ENCODE measurements at regions not wholly inside any gene's neighbourhood (a gene's known extent, or its start where the extent isn't known, plus 50 kb on each side); places are given as distances from the start of the nearest gene placed in this dataset.

GRCh38 chr21:15278279-15278678 lies 213.5 kb upstream of the NRIP1 start:
- TF ChIP-seq TCF7L2 (IDR thresholded peaks at IDR 0.05; ENCODE audit: low read depth, low read length), result no peak
- no peak for TF ChIP-seq POLR2AphosphoS5 (IDR thresholded peaks at IDR 0.05; ENCODE audit: low read depth, low read length)
- TF ChIP-seq CTCF (IDR thresholded peaks at IDR 0.05), result no peak
- ChIA-PET CTCF (no interaction called here), POLR2A (no interaction called here)
- H3K4me3 ChIP-seq (ENCODE audit: low read depth in 2 of 2, low read length in 2 of 2), result no peak overlapping the region
- H3K9me3 ChIP-seq (ENCODE audit: control insufficient read depth, insufficient read depth, low read depth, low read length), result no peaks in the 10 kb centered on the region
- no peak for DNase-seq (ENCODE audit: low read depth, low spot score)
- no peaks in the 10 kb centered on the region for H3K4me1 ChIP-seq (ENCODE audit: control insufficient read depth, insufficient read depth, low read length)
- no TSS peak for BruUV-seq (replicated peaks)
- intact Hi-C loops (cut with micrococcal nuclease; ENCODE audit: unreplicated experiment), result no loop called here
- in situ Hi-C loops (cut with HindIII; ENCODE audit: low pct_unique_long_range_greater_than_20kb, low sequenced_read_pairs), result no loop called here
- no peak for ATAC-seq
- H3K27me3 ChIP-seq (ENCODE audit: control insufficient read depth, insufficient read depth, low read length), result no peaks in the 10 kb centered on the region
- H3K27ac ChIP-seq (ENCODE audit: low read length), result no peak overlapping the region
- no peaks in the 10 kb centered on the region for H3K36me3 ChIP-seq (ENCODE audit: control insufficient read depth, insufficient read depth, low read length)

GRCh38 chr21:15278851-15279250 lies 214.1 kb upstream of the NRIP1 start:
- Histone ChIP-seq H3K27ac (ENCODE audit: low read length) (no peak overlapping the region), H3K4me1 (ENCODE audit: control insufficient read depth, insufficient read depth, low read length) (no peaks in the 10 kb centered on the region), H3K27me3 (ENCODE audit: control insufficient read depth, insufficient read depth, low read length) (no peaks in the 10 kb centered on the region), H3K4me3 (ENCODE audit: low read depth in 2 of 2, low read length in 2 of 2) (no peak overlapping the region), H3K9me3 (ENCODE audit: control insufficient read depth, insufficient read depth, low read depth, low read length) (no peaks in the 10 kb centered on the region), H3K36me3 (ENCODE audit: control insufficient read depth, insufficient read depth, low read length) (no peaks in the 10 kb centered on the region)
- no TSS peak for BruUV-seq (replicated peaks)
- ChIA-PET CTCF (no interaction called here), POLR2A (no interaction called here)
- no peak for ATAC-seq
- intact Hi-C loops (cut with micrococcal nuclease; ENCODE audit: unreplicated experiment), result no loop called here
- no peak for DNase-seq (ENCODE audit: low read depth, low spot score)
- no peak for TF ChIP-seq SIN3A (IDR thresholded peaks at IDR 0.05; ENCODE audit: borderline replicate concordance, insufficient read depth, low read depth, low read length)
- in situ Hi-C loops (cut with HindIII; ENCODE audit: low pct_unique_long_range_greater_than_20kb, low sequenced_read_pairs), result no loop called here

- Histone ChIP-seq H3K36me3 (ENCODE audit: control insufficient read depth, insufficient read depth, low read length) (no peaks in the 10 kb centered on the region), H3K27me3 (ENCODE audit: control insufficient read depth, insufficient read depth, low read length) (no peaks in the 10 kb centered on the region), H3K9me3 (ENCODE audit: control insufficient read depth, insufficient read depth, low read depth, low read length) (no peaks in the 10 kb centered on the region), H3K4me3 (ENCODE audit: low read depth in 2 of 2, low read length in 2 of 2) (no peak overlapping the region), H3K4me1 (ENCODE audit: control insufficient read depth, insufficient read depth, low read length) (no peaks in the 10 kb centered on the region), H3K27ac (ENCODE audit: low read length) (no peak overlapping the region)
- no peak for TF ChIP-seq REST (IDR thresholded peaks at IDR 0.05; ENCODE audit: insufficient read depth in 1 of 2, low read depth in 2 of 2, low read length in 1 of 2)
- no peak for TF ChIP-seq TCF7L2 (IDR thresholded peaks at IDR 0.05; ENCODE audit: low read depth, low read length)
- TF ChIP-seq POLR2AphosphoS5 (IDR thresholded peaks at IDR 0.05; ENCODE audit: low read depth, low read length), result no peak
- no peak for TF ChIP-seq CTCF (IDR thresholded peaks at IDR 0.05)
- TF ChIP-seq SIN3A (IDR thresholded peaks at IDR 0.05; ENCODE audit: borderline replicate concordance, insufficient read depth, low read depth, low read length), result no peak
- DNase-seq (ENCODE audit: low read depth, low spot score) (no peak), ATAC-seq (no peak)
- in situ Hi-C loops (cut with HindIII; ENCODE audit: low pct_unique_long_range_greater_than_20kb, low sequenced_read_pairs), result no loop called here
- no TSS peak for BruUV-seq (replicated peaks)
- POLR2A ChIA-PET, result no interaction called here
- intact Hi-C loops (cut with micrococcal nuclease; ENCODE audit: unreplicated experiment), result no loop called here
- CTCF ChIA-PET, result no interaction called here
Observed at GRCh38 chr21:15279482-15279881, 214.7 kb upstream of the NRIP1 start.

Measured in Panc1 (cell line).